Inflammatory macrophage treated with lipopolysaccharide for 4 hours (primary cell): ENCODE measurements at regions not wholly inside any gene's neighbourhood (a gene's known extent, or its start where the extent isn't known, plus 50 kb on each side); places are given as distances from the start of the nearest gene placed in this dataset.
A peak's percentile ranks its signal among the peaks of the same experiment; 100 is the strongest.

ENCODE experiments used
- DNase-seq: peaks from one replicate; pipeline ENCODE4 v3.0.0-alpha.2; 2020

DNA sequence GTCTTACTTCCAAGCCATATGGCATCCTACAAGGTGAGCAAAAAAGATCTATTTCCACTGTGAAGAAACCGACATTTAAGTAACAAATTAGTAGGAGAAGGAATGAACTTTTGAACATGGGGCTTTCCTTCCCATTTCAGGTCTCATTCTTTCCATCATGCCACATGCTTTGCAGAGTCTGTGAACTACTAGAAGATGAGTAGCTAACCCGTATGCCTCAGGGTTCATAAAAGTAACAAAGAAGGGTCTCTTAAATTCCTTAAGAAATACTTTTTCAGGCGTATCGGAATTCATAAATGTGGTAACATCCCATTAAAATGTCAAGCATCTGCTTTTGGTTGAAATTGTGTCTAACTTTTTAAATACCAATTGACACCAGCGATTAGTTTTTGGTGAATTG is 81.3 kb upstream of the TNS3 start:
- DNase-seq = no peak

DNA sequence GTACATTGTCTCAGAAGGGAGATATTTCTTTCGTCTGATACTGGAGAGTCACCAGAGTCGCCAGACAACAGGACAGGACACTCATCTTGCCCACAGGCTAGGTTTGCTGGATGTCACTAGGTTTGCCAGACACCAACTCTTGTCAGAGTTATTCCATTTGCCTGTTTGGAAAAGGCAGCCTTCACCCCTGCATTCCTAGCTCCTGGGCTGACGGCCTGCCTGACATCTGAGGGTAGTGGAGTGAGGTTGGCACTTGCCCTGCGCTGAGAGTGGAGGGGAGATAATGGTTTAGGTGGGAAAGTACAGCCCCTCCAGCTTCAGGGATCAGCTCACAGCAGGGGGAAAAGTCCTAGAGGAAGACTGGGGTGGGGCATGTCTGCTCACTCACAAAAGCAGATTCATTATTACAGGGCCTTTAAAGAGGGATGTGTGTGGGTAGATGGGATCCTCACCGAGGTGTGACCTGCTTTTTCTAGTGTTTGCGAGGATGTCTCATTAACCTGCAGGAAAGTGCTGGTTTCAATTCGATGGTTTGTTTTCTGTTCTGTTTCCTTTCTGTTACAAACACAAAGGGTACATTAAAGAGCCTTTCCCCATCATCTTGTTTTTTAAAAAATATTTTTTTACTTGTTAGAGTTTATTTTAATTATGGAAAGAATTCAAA is 79.3 kb upstream of the TNS3 start:
- DNase-seq = no peak

DNA sequence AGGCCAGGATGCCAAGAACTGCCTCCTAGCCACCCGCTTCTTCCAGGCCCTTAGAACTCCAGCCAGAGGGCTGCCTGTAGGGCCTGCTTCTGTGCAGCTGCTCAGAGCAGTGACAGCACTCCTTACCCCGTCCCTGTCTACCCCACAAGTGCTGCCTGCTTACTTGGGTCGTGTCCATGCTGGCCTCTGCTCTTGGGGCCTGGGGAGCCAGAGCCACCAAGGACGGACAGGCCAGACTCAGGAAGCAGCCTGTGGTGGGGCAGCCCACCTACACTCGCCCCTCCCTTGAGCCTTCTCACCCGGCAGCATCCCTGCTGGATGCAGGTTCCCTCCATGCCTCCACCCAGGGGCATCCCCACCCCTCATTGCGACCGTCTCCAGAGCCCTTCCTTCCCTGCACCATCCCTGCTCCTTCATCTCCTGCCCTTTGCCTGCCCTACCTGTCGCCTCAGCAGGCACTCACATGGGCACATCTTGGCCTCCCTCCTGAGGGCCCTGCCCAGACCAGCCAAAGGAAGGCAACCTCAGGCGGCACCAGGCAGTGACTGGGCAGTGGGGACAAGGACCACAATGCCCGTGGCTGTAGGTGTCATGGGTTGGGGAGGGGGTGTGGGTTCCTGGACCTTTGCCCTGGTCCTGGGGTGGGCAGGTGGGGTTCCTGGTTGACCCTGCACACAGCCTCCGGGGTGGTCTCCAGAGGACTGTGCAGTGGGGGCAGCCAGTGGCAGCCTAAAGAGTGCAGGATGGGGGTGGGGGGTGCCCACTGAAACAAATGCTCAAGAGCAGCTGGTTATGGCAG is 78.0 kb upstream of the TNS3 start:
- DNase-seq = no peak

DNA sequence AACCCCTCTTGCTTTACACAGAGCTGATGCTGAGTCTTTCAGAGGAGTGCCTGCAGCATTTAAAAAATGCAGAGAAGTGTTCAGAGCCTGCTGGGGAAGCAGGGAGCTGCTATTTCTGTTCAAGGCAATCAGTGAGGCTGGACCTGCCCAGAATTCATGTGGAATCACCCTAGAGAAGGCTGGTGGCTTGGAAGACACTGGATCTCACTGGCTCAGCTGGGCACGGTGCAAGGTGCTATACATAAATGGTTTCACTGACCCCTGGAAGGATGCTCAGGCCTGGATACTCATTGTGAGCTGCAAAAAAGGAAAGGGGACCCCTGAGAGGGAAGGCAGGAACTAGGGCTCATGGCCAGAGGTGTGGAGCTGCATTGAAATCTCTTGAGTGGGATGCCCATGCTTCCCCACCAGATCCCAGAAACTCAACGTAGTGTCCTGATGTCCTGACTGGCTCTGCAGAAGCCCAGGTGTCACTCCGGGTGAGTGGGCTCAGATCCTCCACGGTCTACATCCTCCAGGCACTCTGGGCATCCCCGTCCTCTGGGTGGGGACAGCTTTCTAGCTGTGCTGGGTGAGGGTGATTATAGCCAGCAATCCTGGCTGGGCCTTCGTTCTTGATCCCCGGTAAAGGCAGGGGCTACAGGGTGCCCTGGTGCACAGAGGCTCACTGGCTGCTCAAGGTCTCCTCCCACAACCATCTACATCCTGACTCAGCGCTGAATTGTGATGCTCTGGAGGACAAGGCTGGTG is 77.2 kb upstream of the TNS3 start:
- no peak for DNase-seq

DNA sequence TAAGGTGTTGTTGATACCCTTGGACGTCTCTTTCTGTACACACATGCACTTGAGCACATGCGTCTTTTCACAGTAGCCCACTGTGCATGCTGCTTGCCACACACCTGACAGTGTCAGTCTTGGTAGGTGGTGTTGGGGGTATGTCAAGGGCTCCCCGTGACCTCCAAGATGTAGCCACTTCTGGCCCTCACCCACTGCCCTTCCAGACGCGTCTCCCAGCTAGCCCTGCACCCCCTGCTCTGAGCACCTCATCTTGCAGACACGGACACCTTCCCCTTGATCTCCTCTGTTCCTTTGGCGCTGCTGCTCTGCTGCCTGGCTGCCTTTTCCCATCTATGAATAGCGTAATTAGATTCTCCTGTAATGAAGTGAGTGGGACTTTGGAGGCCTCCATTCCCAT is 75.2 kb upstream of the TNS3 start:
- no peak for DNase-seq

DNA sequence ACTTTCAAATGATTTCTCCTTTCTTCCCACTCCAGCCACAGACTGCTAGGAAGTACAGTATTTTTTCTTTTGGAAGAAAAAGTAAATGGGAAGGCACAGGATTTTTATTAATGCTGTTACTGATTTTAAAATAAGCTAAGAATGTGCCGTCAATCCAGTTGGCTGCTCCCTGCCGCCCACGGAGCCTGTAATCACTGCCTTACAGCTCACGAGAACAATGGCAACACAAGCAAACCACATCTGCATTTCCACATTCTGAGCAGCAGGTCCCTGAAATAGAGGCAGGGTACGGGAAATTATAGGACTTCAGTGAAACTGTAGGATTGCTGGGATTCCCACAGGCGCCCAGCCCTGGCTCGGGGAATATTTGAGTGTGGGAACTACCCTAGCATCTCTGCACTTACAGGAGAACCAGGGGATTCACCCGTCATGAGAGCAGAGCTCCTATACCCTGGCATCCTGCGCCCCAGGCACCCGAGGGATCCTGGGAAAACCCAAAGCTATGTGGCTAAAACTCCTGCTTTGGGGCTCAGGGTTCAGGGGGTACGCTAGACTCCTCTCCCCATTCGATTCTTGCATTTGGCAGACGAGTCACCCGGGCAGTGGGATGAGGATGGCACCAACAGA is 72.9 kb upstream of the TNS3 start:
- peak; percentile 83 for DNase-seq

DNA sequence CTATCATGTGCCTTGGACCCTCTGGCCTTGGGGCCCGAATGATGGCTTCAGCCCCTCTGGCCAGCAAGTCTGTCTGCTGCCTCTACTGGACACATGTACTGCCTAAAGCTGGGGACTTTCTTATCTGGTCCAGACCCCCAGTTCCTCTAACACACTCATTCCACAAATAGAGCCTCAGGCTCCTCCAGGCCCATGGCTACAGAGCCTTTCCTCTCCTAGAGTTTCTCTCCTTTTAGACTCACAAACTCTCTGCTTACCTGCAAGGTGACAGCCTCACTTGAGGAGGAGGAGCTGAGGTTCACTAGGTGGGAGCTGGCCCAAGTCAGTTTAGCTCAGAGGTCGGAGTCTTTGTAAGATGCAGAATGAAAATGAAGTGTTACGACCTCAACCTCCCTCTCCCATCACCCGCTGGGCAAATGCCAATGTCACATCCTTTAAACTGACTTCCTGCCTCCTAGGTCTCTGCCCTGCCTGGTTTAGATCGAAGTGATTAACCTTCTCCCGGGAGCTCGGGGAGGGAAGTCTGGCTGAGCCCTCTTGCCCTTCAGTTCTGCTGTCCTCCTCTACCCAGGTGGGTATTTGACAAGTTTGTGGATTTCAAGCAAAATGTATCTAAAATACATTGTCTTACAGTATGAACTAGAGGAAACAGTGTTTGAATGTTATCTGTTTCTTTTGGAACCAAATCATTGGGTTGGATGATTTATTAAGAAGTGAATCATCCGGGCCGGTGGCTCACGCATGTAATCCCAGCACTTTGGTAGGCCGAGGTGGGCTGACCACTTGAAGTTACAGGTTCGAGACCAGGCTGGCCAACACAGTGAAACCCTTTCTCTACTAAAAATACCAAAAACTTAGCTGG is 71.9 kb upstream of the TNS3 start:
- DNase-seq = no peak

DNA sequence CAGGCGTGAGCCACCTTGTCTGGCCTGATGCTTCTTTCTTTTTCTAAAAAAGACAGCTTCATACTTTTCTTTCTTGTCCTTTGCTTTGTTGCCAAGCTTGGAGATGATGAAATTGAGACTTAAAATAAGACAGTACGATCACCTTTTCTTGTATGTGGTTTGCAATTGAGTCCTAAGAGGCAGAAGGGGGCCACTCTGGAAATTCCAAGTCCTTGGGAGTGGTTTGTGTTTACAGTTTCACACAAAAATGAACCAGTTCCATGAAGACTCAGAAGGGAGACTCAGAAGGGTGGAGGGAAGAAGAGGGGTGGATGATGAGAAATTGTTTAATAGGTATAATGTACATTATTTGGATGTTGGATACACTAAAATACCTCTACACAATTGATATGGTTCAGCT is 70.7 kb upstream of the TNS3 start:
- DNase-seq = no peak

DNA sequence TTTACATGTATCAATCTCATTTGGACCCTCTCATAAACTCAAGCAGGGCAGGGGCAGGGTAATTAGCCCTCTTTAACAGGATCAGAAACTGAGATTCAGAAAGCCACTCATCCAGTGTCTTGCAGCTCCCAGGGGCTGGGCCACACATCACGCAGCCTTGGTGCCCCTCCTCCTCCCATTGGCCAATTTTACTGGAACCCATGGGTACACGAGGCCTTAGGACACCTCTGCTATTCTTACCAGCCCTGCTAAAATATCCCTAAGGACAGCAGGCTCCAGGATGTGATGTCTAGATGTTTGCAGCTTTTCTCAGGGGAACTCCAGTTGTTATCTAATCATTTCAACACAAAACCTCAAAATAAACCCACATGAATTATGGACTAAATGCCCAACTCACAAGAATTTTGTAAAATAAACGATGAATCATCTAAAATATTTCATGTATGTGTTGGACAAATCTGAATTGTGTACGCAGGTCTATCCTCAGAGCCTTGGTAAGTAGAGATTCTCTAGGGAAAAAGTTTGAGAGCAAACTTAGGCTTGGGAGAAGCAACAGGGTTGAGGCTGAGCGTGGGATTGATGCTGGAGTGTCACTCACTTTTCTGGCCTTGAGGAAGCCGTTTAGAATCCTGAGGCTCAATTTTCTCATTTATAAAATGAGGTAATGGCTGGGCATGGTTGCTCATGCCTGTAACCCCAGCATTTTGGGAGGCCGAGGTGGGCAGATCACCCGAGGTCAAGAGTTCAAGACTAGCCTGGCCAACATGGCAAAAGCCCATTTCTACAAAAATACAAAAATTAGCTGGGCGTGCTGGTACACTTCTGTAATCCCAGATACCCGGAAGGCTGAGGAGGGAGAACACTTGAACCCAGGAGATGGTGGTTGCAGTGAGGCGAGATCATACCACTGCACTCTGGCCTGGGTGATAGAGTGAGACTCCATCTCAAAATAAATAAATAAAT is 69.7 kb upstream of the TNS3 start:
- DNase-seq = peak; percentile 56

DNA sequence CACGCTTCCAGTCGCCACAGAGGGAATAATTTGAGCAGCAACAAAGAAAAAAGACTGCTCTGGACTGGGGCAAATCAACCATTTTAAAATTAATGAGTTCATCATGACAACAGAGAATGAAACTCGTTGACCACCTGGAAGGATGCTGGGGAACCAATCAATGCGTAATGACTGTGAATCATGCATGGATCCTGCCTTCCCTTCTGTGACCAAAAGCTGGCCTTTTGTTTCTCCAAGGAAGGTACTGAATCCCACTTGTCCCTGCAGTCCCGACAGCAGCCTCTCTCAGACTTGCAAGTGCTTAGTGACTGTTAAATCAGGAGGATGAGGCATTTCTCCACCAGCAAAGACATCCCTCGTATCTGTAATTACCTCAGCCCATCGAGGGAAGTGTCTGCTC is 68.0 kb upstream of the TNS3 start:
- DNase-seq = no peak

DNA sequence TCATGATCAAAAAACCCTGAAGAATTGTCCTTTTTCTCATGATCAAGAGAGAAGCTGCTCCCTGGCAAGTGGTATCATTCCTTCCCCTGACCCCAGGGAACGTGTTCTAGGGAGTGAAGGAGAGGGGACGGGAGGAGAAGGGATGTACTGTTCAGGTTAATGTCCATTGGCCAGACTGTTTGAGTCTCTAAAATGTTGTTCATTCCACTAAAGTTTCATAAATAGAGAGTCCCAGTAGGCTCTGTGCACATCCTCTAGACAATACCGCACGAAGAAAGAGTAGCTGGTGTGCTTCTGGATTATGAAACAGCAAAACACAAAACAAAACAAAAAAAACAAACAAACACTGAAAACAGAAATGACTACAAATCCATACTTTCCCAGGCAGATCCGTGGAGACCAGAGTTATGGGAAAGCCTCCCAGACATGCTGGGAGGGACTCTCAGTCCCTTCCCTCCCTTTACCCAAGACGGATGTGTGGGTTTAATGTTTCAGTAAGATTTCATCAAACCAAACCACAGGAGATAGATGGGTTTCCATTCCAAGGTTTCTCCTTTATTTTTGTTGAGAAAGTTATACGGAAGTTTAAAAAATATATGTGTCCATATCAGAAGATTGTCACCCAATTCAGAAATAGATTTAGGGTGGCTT is 66.5 kb upstream of the TNS3 start:
- peak; percentile 52 for DNase-seq

DNA sequence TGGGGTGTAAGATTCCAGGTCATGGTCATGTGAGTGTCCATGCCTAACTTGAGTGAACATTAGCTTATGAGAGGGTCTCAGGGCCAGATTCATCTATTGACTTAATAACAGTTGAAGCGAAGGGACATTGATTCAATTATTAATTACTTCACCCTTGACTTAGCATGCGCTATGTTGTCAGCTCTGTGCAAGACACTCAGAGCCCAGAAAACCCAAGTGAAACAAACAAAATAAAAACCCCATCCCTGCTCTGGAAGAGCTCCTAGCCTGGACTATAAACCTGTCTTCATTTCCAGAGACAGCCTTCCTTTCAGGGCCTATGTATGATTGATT is 66.0 kb upstream of the TNS3 start:
- no peak for DNase-seq

DNA sequence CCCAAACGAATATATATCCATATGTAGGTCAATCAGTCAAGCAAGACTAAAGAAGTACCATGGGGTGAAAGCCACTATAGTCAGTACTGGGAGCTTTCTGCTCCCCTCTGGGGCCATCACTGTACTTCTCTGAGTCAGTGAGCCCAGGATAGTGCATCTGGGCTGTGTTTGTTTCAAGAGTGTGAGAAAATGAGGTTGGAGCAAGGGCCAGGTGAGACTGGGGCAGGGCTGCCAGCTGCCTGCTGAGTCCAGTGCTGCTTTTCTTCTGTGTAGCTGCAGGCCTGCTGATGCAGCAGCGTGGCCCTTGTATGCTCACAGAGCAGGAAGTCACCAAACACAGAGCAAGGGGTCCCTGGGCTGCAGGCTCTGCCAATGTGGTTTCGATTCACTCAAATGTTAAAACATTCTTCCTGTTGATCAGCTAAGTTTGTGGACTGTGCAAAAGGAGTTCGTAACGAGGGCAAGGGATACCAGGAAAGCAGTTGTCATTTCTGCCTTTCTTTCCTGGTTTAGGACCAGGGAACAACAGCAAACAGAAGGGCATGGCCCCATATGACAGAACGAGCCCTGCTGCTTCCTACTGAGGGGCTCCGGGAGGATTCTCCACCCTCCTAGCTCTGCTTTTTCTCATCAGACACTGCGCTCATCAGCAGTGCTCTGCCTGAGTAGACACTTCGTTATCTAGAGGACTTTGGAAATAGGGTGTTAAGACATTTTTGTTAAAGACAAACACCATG is 65.4 kb upstream of the TNS3 start:
- peak; percentile 28 for DNase-seq

DNA sequence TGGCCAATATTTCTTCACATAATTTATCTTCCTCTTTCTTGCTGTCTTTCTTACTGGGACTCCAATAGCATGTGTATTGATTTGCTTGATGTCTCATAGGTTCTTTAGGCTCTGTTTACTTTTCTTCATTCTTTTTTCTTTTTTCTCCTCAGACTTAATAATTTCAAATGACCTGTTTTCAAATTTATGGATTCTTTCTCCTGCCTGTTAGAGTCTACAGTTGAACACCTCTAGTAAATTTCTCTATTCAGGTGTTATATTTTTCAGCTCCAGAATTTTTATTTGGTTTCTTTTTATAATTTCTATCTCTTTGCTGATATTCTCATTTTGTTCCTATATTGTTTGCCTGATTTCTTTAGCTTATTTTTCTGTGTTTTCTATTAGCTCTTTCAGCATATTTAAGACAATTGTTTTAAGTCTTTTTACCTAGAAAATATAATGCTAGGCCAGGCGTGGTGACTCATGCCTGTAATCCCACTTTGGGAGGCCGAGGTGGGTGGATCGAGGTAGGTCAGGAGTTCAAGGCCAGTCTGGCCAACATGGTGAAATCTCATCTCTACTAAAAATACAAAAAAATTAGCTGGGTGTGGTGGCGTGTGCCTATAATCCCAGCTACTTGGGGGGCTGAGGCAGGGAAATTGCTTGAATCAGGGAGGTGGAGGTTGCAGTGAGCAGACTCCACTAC is 61.9 kb upstream of the TNS3 start:
- DNase-seq = no peak

DNA sequence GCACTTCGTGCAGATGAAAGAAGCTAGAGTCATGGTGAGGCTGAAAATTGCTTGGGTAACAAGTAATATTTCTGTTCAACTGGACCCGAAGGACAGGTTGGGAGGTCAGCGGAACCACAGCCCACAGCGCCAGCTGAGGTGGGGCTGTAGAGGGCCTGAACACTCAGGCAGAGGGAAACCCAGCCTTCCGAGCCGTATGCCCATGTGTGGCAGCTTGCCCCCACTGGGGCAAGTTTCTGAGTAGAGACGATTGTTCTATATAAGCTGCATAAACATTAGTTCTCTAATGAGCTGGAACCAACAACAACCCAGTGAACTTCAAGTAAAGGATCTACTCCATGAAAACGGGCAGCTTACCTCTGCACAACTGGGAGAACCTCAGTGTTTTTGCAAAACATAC is 58.4 kb upstream of the TNS3 start:
- DNase-seq = no peak

DNA sequence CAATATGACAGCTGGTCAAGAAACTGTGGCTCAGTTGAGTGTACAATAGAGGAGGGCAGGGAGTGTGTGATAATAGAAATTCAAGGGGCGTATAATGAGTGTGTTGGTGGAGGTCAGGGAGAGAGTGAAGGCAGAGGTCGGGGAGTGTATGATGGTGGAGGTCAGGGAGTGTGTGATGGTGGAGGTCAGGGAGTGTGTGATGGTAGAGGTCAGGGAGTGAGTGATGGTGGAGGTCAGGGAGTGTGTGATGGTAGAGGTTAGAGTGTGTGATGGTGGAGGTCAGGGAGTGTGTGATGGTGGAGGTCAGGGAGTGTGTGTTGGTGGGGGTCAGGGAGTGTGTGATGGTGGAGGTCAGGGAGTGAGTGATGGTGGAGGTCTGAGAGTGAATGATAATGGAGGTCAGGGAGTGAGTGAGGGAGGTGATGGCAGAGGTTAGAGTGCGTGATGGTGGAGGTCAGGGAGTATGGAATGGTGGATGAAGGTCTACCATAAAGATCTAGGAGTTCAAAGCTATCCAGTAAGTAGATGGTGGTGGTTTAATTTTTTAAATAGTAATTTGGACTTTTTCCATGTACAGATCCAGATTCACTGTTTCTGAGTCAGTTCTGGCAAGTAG is 57.7 kb upstream of the TNS3 start:
- DNase-seq = no peak

DNA sequence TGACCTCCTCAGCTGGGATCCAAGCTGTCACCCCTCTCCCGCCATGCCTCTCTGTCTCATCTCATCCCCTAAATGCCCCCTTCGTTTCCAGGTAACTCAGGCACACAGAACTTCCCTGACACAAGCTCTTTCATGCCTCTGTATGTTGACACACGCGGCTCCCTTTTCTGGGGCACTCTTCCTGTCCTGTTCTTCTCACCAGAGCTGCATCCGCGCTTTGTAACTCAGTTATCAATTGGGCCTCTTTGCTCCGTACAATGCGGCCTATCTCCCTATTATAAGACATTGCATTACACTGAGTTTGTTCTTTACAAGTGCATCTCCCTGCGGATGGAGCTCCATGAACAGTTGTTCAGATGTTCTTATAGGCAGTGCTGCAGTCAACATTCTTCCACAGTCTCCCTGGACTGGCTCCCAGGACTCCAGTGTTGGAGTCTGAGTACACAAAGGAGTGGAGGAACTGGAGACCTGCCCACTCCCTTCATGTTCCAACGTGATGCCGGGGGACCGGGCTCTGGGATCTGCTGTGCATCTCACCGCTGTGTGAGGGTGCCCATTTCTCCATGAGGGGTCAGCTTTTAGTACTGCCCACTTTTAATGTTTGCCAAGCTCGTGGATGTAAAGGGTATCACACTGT is 56.9 kb upstream of the TNS3 start:
- DNase-seq = no peak

DNA sequence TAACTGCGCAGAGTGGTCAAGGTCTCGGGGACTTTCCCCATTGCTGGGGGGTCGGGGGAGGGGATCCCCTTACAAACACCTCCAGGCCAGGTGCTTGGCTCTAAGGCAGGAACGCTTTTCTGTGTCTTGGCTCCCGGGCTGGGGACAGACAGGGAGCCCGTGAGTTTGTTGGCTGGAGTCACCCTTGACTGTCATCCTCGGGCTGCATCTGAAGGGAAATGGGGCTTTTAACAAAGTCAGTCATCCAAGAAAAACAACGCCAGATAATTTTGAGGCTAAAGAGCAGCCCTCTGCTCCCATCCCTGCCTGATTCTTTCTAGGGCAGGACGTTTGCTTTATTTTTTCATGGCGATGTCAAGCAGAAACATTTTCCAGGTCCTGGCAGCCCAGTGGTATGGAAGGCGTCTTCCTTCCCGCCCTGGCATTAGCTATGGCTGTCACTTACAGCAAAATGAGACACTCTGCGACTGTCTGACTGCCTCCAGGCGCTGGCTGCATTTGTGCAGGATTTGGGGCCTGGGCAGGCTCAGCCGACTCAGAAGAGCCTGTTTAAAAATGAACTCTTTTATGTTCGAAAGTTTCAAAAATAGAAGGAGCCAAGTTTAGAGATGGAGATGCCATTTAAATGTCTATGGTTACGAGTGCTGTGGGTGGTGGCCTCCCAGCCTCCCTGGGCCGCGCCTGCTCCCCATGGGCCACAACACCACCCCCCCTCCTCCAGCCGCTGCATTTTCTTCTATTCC is 54.7 kb upstream of the TNS3 start:
- no peak for DNase-seq
